GM23338 (cell line): ENCODE measurements at regions not wholly inside any gene's neighbourhood (a gene's known extent, or its start where the extent isn't known, plus 50 kb on each side); places are given as distances from the start of the nearest gene placed in this dataset.

ENCODE experiments used
- ATAC-seq: fragments of 200-7000 bp; cut with Tn5 transposase; 3 replicates; pipeline ENCODE4 v1.9.1; 2020
- DNase-seq: peaks from one replicate; pipeline ENCODE4 v3.0.0-alpha.2; 2015; ENCODE audit warnings: low spot score
- H2AFZ ChIP-seq: fragments of 200-600 bp; sonication (generic); 2 replicates; pipeline ENCODE4 v1.8.0; 2016; ENCODE audit warnings: antibody characterized with exemption, mild to moderate bottlenecking, moderate library complexity
- H3F3A ChIP-seq: fragments of 200-600 bp; sonication (generic); replicated peaks from 2 replicates; pipeline ENCODE4 v1.8.0; 2017; ENCODE audit warnings: antibody characterized with exemption, mixed run types, low read depth
- H3K27ac ChIP-seq: fragments of 200-600 bp; sonication (generic); 2 replicates; pipeline ENCODE4 v1.6.1; 2016; ENCODE audit warnings: low read depth
- H3K27me3 ChIP-seq: fragments of 200-600 bp; sonication (generic); 2 replicates; pipeline ENCODE4 v1.8.0; 2016; ENCODE audit warnings: mild to moderate bottlenecking, mixed run types, moderate library complexity; ENCODE audit not compliant: insufficient read depth
- H3K36me3 ChIP-seq: fragments of 200-600 bp; sonication (generic); 2 replicates; pipeline ENCODE4 v1.8.0; 2016; ENCODE audit warnings: mild to moderate bottlenecking; ENCODE audit not compliant: insufficient read depth
- H3K4me1 ChIP-seq: fragments of 200-600 bp; sonication (generic); 2 replicates; pipeline ENCODE4 v1.8.0; 2016; ENCODE audit warnings: mild to moderate bottlenecking, moderate library complexity; ENCODE audit not compliant: insufficient read depth
- H3K4me2 ChIP-seq: fragments of 200-600 bp; sonication (generic); 2 replicates; pipeline ENCODE4 v1.7.1; 2017; ENCODE audit warnings: mixed run types
- H3K4me3 ChIP-seq: fragments of 200-600 bp; sonication (generic); 2 replicates; pipeline ENCODE4 v1.6.1; 2016; ENCODE audit warnings: mixed run types
- H3K79me2 ChIP-seq: fragments of 200-600 bp; sonication (generic); replicated peaks from 2 replicates; pipeline ENCODE4 v1.8.0; 2017; ENCODE audit warnings: mild to moderate bottlenecking; ENCODE audit not compliant: insufficient read depth
- H3K9me2 ChIP-seq: fragments of 200-600 bp; sonication (generic); 2 replicates; pipeline ENCODE4 v1.8.0; 2017; ENCODE audit not compliant: insufficient read depth
- H4K20me1 ChIP-seq: fragments of 200-600 bp; sonication (generic); replicated peaks from 2 replicates; pipeline ENCODE4 v1.8.0; 2017; ENCODE audit warnings: mild to moderate bottlenecking; ENCODE audit not compliant: insufficient read depth
- H3K27ac Mint-ChIP-seq: 2 replicates; pipeline ENCODE4 v1.8.0; 2020; ENCODE audit warnings: inconsistent platforms, mild to moderate bottlenecking, moderate library complexity, mixed read lengths
- H3K27me3 Mint-ChIP-seq: 3 replicates; pipeline ENCODE4 v1.8.0; 2022; ENCODE audit warnings: low read depth, mild to moderate bottlenecking, moderate library complexity, mixed read lengths, inconsistent platforms; ENCODE audit not compliant: insufficient read depth, poor library complexity
- H3K36me3 Mint-ChIP-seq: 3 replicates; pipeline ENCODE4 v1.8.0; 2021; ENCODE audit warnings: low read depth, mild to moderate bottlenecking, inconsistent platforms, moderate library complexity, mixed read lengths
- H3K4me1 Mint-ChIP-seq: 3 replicates; pipeline ENCODE4 v1.8.0; 2020; ENCODE audit warnings: mild to moderate bottlenecking, inconsistent platforms, mixed read lengths
- H3K4me3 Mint-ChIP-seq: 3 replicates; pipeline ENCODE4 v1.8.0; 2021; ENCODE audit warnings: moderate library complexity, mild to moderate bottlenecking, inconsistent platforms, mixed read lengths
- H3K9me3 Mint-ChIP-seq: 3 replicates; pipeline ENCODE4 v1.8.0; 2020; ENCODE audit warnings: moderate library complexity, mild to moderate bottlenecking, inconsistent platforms, mixed read lengths
- CREB1 ChIP-seq: fragments of 250-450 bp; sonication (Bioruptor Pico); IDR thresholded peaks from 2 replicates; pipeline ENCODE4 v1.5.0; 2020; ENCODE audit warnings: low read depth, mild to moderate bottlenecking, moderate library complexity
- ETS1 ChIP-seq: IDR thresholded peaks from 2 replicates; pipeline ENCODE4 v1.6.1; 2016; ENCODE audit warnings: antibody characterized with exemption
- EZH2phosphoT487 ChIP-seq: fragments of 200-600 bp; sonication (generic); IDR thresholded peaks from one replicate; pipeline ENCODE4 v1.8.1; 2018; ENCODE audit warnings: antibody characterized with exemption; ENCODE audit not compliant: unreplicated experiment
- JUNB ChIP-seq: IDR thresholded peaks from one replicate; pipeline ENCODE4 v1.6.1; 2016; ENCODE audit warnings: antibody characterized with exemption; ENCODE audit not compliant: unreplicated experiment
- NANOG ChIP-seq: IDR thresholded peaks from 2 replicates; pipeline ENCODE4 v1.6.1; 2016; ENCODE audit warnings: antibody characterized with exemption, borderline replicate concordance
- POLR2AphosphoS5 ChIP-seq: IDR thresholded peaks from 2 replicates; pipeline ENCODE4 v1.6.1; 2016; ENCODE audit warnings: antibody characterized with exemption, low read depth
- REST ChIP-seq: IDR thresholded peaks from one replicate; pipeline ENCODE4 v1.6.1; 2018; ENCODE audit warnings: antibody characterized with exemption; ENCODE audit not compliant: unreplicated experiment
- STAT1 ChIP-seq: IDR thresholded peaks from one replicate; pipeline ENCODE4 v1.6.1; 2016; ENCODE audit warnings: antibody characterized with exemption; ENCODE audit not compliant: unreplicated experiment
- ZNF462 ChIP-seq: fragments of 250-450 bp; sonication (Bioruptor Pico); IDR thresholded peaks from 2 replicates; pipeline ENCODE4 v1.5.0; 2020; ENCODE audit warnings: mild to moderate bottlenecking, moderate library complexity

GRCh38 chr2:66899648-66900047, 464.7 kb downstream of the MEIS1 start:
- Histone ChIP-seq H2AFZ (no peak overlapping the region), H4K20me1 (no peaks in the 10 kb centered on the region), H3K36me3 (no peaks in the 10 kb centered on the region), H3K27me3 (no peaks in the 10 kb centered on the region), H3K9me2 (peaks cover 7% of the 10 kb centered on the region), H3K4me3 (no peak overlapping the region), H3F3A (no peaks in the 10 kb centered on the region), H3K79me2 (no peaks in the 10 kb centered on the region), H3K27ac (no peak overlapping the region), H3K4me2 (no peak overlapping the region), H3K4me1 (no peaks in the 10 kb centered on the region)
- H3K27ac Mint-ChIP-seq = no peak overlapping the region
- no peaks in the 10 kb centered on the region for H3K9me3 Mint-ChIP-seq
- H3K4me1 Mint-ChIP-seq = peaks cover 15% of the 10 kb centered on the region; the same call in 2 of the 3 replicates
- no peak for ATAC-seq
- TF ChIP-seq REST = no peak
- no peak for TF ChIP-seq ETS1
- TF ChIP-seq EZH2phosphoT487 = no peak
- no peak for TF ChIP-seq ZNF462 (CRISPR knock-in tag)
- no peak for TF ChIP-seq NANOG
- no peak for TF ChIP-seq POLR2AphosphoS5
- TF ChIP-seq JUNB = no peak
- TF ChIP-seq CREB1 (CRISPR knock-in tag) = no peak
- TF ChIP-seq STAT1 = no peak
- DNase-seq = no peak
- H3K36me3 Mint-ChIP-seq = no peaks in the 10 kb centered on the region
- no peak overlapping the region for H3K4me3 Mint-ChIP-seq
- no peaks in the 10 kb centered on the region for H3K27me3 Mint-ChIP-seq
